ENCODE measurements at regions not wholly inside any gene's neighbourhood (a gene's known extent, or its start where the extent isn't known, plus 50 kb on each side); places are given as distances from the start of the nearest gene placed in this dataset.

GRCh38 chr17:69909389-69909788 is 165.6 kb upstream of the KCNJ16 start:
- TF ChIP-seq, protein P1, sequence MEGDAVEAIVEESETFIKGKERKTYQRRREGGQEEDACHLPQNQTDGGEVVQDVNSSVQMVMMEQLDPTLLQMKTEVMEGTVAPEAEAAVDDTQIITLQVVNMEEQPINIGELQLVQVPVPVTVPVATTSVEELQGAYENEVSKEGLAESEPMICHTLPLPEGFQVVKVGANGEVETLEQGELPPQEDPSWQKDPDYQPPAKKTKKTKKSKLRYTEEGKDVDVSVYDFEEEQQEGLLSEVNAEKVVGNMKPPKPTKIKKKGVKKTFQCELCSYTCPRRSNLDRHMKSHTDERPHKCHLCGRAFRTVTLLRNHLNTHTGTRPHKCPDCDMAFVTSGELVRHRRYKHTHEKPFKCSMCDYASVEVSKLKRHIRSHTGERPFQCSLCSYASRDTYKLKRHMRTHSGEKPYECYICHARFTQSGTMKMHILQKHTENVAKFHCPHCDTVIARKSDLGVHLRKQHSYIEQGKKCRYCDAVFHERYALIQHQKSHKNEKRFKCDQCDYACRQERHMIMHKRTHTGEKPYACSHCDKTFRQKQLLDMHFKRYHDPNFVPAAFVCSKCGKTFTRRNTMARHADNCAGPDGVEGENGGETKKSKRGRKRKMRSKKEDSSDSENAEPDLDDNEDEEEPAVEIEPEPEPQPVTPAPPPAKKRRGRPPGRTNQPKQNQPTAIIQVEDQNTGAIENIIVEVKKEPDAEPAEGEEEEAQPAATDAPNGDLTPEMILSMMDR (IDR thresholded peaks at IDR 0.05): no peak
- no peak for TF ChIP-seq POLR2A (IDR thresholded peaks at IDR 0.05)

Measured in testis (tissue), 2 donors.